HEK293T (cell line): ENCODE measurements at regions not wholly inside any gene's neighbourhood (a gene's known extent, or its start where the extent isn't known, plus 50 kb on each side); places are given as distances from the start of the nearest gene placed in this dataset.

Source experiments
- FOXM1 ChIP-seq: fragments of 450-650 bp; IDR thresholded peaks from 2 replicates; pipeline ENCODE4 v1.6.1; 2017; ENCODE audit warnings: mild to moderate bottlenecking, borderline replicate concordance
- LEF1 ChIP-seq: fragments of 450-650 bp; IDR thresholded peaks from 2 replicates; pipeline ENCODE4 v1.6.1; 2017; ENCODE audit warnings: mild to moderate bottlenecking, borderline replicate concordance

DNA sequence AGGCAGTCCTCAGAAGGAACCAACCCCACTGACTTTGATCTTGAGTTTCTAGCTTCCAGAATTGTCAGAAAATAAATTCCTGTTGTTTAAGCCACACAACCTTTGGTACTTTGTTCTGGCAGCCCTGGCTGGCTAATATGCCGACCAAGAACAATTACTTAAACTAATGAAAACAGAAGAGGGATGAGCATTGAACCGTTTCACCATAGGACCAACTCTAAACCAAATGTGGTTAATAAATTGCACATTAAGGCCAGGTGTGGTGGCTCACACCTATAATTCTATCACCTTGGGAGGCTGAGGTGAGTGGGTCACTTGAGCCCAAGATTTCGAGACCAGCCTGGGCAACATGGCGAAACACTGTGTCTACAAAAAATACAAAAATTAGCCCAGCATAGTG lies 160.9 kb upstream of the RAI14 start:
- TF ChIP-seq FOXM1 (no peak), LEF1 (no peak)
